PFSK-1 (cell line): ENCODE measurements at regions not wholly inside any gene's neighbourhood (a gene's known extent, or its start where the extent isn't known, plus 50 kb on each side); places are given as distances from the start of the nearest gene placed in this dataset.

ENCODE experiments used
- POLR2AphosphoS5 ChIP-seq: IDR thresholded peaks from 2 replicates; pipeline ENCODE4 v1.6.1; 2012; ENCODE audit warnings: low read depth, mild to moderate bottlenecking, control low read depth, low read length, moderate library complexity
- REST ChIP-seq, 2 experiments: IDR thresholded peaks; 2 replicates each; pipeline versions ENCODE4 v1.6.1 to v1.8.0; 2011 to 2012; ENCODE audit warnings: low read depth in 2 of 2, low read length in 2 of 2, control low read depth in 1 of 2, inconsistent platforms in 1 of 2, mild to moderate bottlenecking in 1 of 2, moderate library complexity in 1 of 2; ENCODE audit not compliant: insufficient read depth in 1 of 2
- SIN3A ChIP-seq: IDR thresholded peaks from 2 replicates; pipeline ENCODE4 v1.6.1; 2012; ENCODE audit warnings: mild to moderate bottlenecking, low read length, moderate library complexity, borderline replicate concordance; ENCODE audit not compliant: insufficient read depth
- TAF1 ChIP-seq: IDR thresholded peaks from 2 replicates; pipeline ENCODE4 v1.6.1; 2012; ENCODE audit warnings: low read length, control low read depth, borderline replicate concordance; ENCODE audit not compliant: insufficient read depth

DNA sequence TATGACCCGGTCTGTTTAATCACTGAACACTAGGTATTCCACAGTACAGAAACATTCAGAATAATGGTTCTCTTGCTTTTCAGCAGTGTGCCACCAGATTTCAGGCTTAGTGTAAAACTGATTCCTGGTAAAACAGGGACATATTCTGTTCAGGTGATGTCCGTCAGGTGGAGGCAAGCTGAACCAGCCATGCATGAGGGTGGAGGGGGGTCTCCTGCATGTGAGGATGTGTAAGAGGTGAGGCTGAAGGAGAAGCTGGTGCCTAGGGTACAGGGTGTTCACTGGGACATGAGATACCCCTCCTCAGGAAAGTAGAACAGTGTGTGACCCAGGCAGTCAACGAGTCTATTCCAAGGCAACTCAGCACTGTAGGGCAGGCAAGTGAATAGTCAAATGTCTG is 563.9 kb downstream of the BNC2 start:
- TF ChIP-seq POLR2AphosphoS5 (no peak), REST (IDR thresholded peaks at IDR 0.05; ENCODE audit: insufficient read depth in 1 of 2, low read depth in 2 of 2, low read length in 2 of 2) (no peak), TAF1 (no peak), SIN3A (no peak)
